ENCODE measurements at regions not wholly inside any gene's neighbourhood (a gene's known extent, or its start where the extent isn't known, plus 50 kb on each side); places are given as distances from the start of the nearest gene placed in this dataset.

DNA sequence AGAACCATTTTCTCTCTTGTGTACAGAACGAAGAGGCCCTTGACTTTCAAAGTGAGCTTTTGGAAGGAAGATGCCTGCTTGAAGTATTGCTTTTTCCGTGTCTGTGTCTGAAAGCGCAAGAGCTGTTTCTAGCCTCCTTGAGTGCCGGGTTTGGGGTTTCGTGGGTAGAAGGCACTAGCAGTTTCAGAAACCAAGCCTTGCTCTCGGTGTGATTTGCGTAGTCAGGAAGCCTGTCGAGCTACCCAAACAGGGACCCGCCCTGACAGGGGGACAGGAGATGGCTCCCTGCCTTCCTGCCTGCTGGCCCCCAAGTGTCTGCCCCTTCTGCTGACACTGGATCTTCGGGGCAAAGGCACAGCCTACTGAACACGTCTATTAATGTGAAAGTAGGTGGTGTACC is 322.0 kb downstream of the MAF start:
- H3K4me1 ChIP-seq (ENCODE audit: insufficient read depth) = no peaks in the 10 kb centered on the region; the same call in 1 of the 2 replicates
- H3K27ac Mint-ChIP-seq = no peak overlapping the region
- no peak overlapping the region for H3K4me2 ChIP-seq
- H2AFZ ChIP-seq = peak overlapping the region; percentile 56; the same call in 1 of the 2 replicates
- DNase-seq (ENCODE audit: low spot score) (no peak), ATAC-seq (no peak)
- peaks cover 12% of the 10 kb centered on the region for H3K4me1 Mint-ChIP-seq
- TF ChIP-seq, protein P1, sequence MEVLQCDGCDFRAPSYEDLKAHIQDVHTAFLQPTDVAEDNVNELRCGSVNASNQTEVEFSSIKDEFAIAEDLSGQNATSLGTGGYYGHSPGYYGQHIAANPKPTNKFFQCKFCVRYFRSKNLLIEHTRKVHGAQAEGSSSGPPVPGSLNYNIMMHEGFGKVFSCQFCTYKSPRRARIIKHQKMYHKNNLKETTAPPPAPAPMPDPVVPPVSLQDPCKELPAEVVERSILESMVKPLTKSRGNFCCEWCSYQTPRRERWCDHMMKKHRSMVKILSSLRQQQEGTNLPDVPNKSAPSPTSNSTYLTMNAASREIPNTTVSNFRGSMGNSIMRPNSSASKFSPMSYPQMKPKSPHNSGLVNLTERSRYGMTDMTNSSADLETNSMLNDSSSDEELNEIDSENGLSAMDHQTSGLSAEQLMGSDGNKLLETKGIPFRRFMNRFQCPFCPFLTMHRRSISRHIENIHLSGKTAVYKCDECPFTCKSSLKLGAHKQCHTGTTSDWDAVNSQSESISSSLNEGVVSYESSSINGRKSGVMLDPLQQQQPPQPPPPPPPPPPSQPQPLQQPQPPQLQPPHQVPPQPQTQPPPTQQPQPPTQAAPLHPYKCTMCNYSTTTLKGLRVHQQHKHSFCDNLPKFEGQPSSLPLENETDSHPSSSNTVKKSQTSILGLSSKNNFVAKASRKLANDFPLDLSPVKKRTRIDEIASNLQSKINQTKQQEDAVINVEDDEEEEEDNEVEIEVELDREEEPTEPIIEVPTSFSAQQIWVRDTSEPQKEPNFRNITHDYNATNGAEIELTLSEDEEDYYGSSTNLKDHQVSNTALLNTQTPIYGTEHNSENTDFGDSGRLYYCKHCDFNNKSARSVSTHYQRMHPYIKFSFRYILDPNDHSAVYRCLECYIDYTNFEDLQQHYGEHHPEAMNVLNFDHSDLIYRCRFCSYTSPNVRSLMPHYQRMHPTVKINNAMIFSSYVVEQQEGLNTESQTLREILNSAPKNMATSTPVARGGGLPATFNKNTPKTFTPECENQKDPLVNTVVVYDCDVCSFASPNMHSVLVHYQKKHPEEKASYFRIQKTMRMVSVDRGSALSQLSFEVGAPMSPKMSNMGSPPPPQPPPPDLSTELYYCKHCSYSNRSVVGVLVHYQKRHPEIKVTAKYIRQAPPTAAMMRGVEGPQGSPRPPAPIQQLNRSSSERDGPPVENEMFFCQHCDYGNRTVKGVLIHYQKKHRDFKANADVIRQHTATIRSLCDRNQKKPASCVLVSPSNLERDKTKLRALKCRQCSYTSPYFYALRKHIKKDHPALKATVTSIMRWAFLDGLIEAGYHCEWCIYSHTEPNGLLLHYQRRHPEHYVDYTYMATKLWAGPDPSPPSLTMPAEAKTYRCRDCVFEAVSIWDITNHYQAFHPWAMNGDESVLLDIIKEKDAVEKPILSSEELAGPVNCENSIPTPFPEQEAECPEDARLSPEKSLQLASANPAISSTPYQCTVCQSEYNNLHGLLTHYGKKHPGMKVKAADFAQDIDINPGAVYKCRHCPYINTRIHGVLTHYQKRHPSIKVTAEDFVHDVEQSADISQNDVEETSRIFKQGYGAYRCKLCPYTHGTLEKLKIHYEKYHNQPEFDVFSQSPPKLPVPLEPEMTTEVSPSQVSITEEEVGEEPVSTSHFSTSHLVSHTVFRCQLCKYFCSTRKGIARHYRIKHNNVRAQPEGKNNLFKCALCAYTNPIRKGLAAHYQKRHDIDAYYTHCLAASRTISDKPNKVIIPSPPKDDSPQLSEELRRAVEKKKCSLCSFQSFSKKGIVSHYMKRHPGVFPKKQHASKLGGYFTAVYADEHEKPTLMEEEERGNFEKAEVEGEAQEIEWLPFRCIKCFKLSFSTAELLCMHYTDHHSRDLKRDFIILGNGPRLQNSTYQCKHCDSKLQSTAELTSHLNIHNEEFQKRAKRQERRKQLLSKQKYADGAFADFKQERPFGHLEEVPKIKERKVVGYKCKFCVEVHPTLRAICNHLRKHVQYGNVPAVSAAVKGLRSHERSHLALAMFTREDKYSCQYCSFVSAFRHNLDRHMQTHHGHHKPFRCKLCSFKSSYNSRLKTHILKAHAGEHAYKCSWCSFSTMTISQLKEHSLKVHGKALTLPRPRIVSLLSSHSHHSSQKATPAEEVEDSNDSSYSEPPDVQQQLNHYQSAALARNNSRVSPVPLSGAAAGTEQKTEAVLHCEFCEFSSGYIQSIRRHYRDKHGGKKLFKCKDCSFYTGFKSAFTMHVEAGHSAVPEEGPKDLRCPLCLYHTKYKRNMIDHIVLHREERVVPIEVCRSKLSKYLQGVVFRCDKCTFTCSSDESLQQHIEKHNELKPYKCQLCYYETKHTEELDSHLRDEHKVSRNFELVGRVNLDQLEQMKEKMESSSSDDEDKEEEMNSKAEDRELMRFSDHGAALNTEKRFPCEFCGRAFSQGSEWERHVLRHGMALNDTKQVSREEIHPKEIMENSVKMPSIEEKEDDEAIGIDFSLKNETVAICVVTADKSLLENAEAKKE (CRISPR knock-in tag; IDR thresholded peaks at IDR 0.05) = no peak
- no peak for TF ChIP-seq EZH2phosphoT487 (IDR thresholded peaks at IDR 0.05; ENCODE audit: unreplicated experiment)
- TF ChIP-seq CREB1 (CRISPR knock-in tag; IDR thresholded peaks at IDR 0.05; ENCODE audit: low read depth) = no peak
- no peak for TF ChIP-seq ZNF331 (CRISPR knock-in tag; IDR thresholded peaks at IDR 0.05; ENCODE audit: low read depth)
- TF ChIP-seq, protein P2, sequence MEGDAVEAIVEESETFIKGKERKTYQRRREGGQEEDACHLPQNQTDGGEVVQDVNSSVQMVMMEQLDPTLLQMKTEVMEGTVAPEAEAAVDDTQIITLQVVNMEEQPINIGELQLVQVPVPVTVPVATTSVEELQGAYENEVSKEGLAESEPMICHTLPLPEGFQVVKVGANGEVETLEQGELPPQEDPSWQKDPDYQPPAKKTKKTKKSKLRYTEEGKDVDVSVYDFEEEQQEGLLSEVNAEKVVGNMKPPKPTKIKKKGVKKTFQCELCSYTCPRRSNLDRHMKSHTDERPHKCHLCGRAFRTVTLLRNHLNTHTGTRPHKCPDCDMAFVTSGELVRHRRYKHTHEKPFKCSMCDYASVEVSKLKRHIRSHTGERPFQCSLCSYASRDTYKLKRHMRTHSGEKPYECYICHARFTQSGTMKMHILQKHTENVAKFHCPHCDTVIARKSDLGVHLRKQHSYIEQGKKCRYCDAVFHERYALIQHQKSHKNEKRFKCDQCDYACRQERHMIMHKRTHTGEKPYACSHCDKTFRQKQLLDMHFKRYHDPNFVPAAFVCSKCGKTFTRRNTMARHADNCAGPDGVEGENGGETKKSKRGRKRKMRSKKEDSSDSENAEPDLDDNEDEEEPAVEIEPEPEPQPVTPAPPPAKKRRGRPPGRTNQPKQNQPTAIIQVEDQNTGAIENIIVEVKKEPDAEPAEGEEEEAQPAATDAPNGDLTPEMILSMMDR (conservative IDR thresholded peaks at IDR 0.05; ENCODE audit: low read depth in 2 of 2) = no peak
- TF ChIP-seq NANOG (IDR thresholded peaks at IDR 0.05; ENCODE audit: borderline replicate concordance) = no peak
- no peak for TF ChIP-seq STAT1 (IDR thresholded peaks at IDR 0.05; ENCODE audit: unreplicated experiment)
- TF ChIP-seq EZH2 (IDR thresholded peaks at IDR 0.05; ENCODE audit: low read depth, unreplicated experiment) = no peak
- TF ChIP-seq JUNB (IDR thresholded peaks at IDR 0.05; ENCODE audit: unreplicated experiment) = no peak
- H3K27me3 ChIP-seq (ENCODE audit: insufficient read depth) = no peaks in the 10 kb centered on the region
- H3K9me3 Mint-ChIP-seq = no peaks in the 10 kb centered on the region
- H3K36me3 Mint-ChIP-seq (ENCODE audit: low read depth) = no peaks in the 10 kb centered on the region
- no peak overlapping the region for H3K4me3 ChIP-seq
- H3K36me3 ChIP-seq (ENCODE audit: insufficient read depth) = no peaks in the 10 kb centered on the region
- H3K9me2 ChIP-seq (ENCODE audit: insufficient read depth) = 0 out of 2 replicates have a peak, but pooled peaks cover 7% of the 10 kb centered on the region
- no peaks in the 10 kb centered on the region for H3K79me2 ChIP-seq (replicated peaks; ENCODE audit: insufficient read depth)
- H3K27me3 Mint-ChIP-seq (ENCODE audit: insufficient read depth, low read depth, poor library complexity) = peaks cover 3% of the 10 kb centered on the region
- no peaks in the 10 kb centered on the region for H3F3A ChIP-seq (replicated peaks; ENCODE audit: low read depth)
- H3K4me3 Mint-ChIP-seq = no peak overlapping the region
- H3K27ac ChIP-seq (ENCODE audit: low read depth) = no peak overlapping the region
- H4K20me1 ChIP-seq (replicated peaks; ENCODE audit: insufficient read depth) = no peaks in the 10 kb centered on the region
